Heart left ventricle (tissue), 16 donors: ENCODE measurements at regions not wholly inside any gene's neighbourhood (a gene's known extent, or its start where the extent isn't known, plus 50 kb on each side); places are given as distances from the start of the nearest gene placed in this dataset.

ENCODE experiments used
- ATAC-seq, 4 donors: fragments of 200-7000 bp; cut with Tn5 transposase; one replicate each; pipeline ENCODE4 v1.9.1; 2020 to 2022; ENCODE audit warnings: moderate library complexity in 4 of 4, mild to moderate bottlenecking in 3 of 4, moderate number of reproducible peaks in 1 of 4
- DNase-seq, 5 donors: peaks; one replicate each; pipeline ENCODE4 v3.0.0-alpha.2; 2020
- H3K27ac ChIP-seq, 12 donors: fragments of 200-600 bp; sonication (generic) in 4 of 12; one replicate each; pipeline versions ENCODE4 v1.5.0 to v1.8.0; 2016 to 2022; ENCODE audit warnings: mild to moderate bottlenecking in 2 of 12
- H3K27me3 ChIP-seq, 9 donors: fragments of 200-600 bp; sonication (generic) in 2 of 9; one replicate each; pipeline versions ENCODE4 v1.5.1 to v1.8.0; 2016 to 2022; ENCODE audit warnings: mild to moderate bottlenecking in 3 of 9
- H3K36me3 ChIP-seq, 9 donors: fragments of 200-600 bp; sonication (generic) in 2 of 9; one replicate each; pipeline versions ENCODE4 v1.5.0 to v1.8.0; 2018 to 2022; ENCODE audit warnings: mild to moderate bottlenecking in 2 of 9
- H3K4me1 ChIP-seq, 12 donors: fragments of 200-600 bp; sonication (generic) in 4 of 12; one replicate each; pipeline versions ENCODE4 v1.5.0 to v1.8.0; 2016 to 2022; ENCODE audit warnings: mild to moderate bottlenecking in 3 of 12
- H3K4me3 ChIP-seq, 12 donors: fragments of 200-600 bp; sonication (generic) in 4 of 12; one replicate each; pipeline versions ENCODE4 v1.5.0 to v1.8.0; 2017 to 2022; ENCODE audit warnings: mild to moderate bottlenecking in 9 of 12, moderate library complexity in 4 of 12
- H3K9me3 ChIP-seq, 12 donors: fragments of 200-600 bp; sonication (generic) in 4 of 12; one replicate each; pipeline versions ENCODE4 v1.5.0 to v1.8.0; 2016 to 2022; ENCODE audit warnings: mild to moderate bottlenecking in 1 of 12
- CTCF ChIP-seq, 12 donors: fragments of 200-600 bp; sonication (generic) in 4 of 12; IDR thresholded peaks; one replicate each; pipeline versions ENCODE4 v1.5.0 to v1.8.0; 2018 to 2022; ENCODE audit warnings: antibody characterized with exemption in 12 of 12, mild to moderate bottlenecking in 5 of 12
- POLR2A ChIP-seq, 2 donors: fragments of 450-650 bp; IDR thresholded peaks; one replicate each; pipeline ENCODE4 v1.6.1; 2017; ENCODE audit warnings: antibody characterized with exemption in 2 of 2, mild to moderate bottlenecking in 2 of 2, moderate library complexity in 2 of 2
- WGBS, 4 donors: extraction: QIAGEN DNeasy Blood & Tissue Kit in 2 of 4; methylation state at CpG; one replicate each; pipeline versions ENCODE4 v1.1.5 to v1.1.7; 2013 to 2018; 5-methylcytosine and 5-hydroxymethylcytosine counted together
- intact Hi-C, 10 donors: fragments of 100-400 bp; cut with DNase I; formaldehyde crosslinking; loops; one replicate each; pipeline versions ENCODE4 v1.11.1 to v1.14.2; 2022
- donor health status: ischemic (EF 13 %, LVEDD 7.1; RV severe dilation, severe dysfunction).
- donor health status: healthy with polysubstance abuse.
- donor health status: DM: no; HTN: yes; CAD: no.
- donor health status: DM: no; HTN: no; CAD: no.
- donor health status: ischemic (EF 25% LVEDD 6.9; RV normal size, moderate dysfunction).
- donor health status: ischemic (EF 25% LVEDD 5.7; RV mildly dilated, moderate dysfunction).
- donor health status: healthy.
- donor health status: DM: yes; HTN: yes; CAD: no.
- donor health status: ischemic (EF 35%, LVEDD 5.7; RV mildly dilated, moderate dysfunction).
- donor health status: nonischemic (EF 11% LVEDD 7.7; RV severe dilation, severe dysfunction).
- donor health status: DM: yes; HTN: yes; CAD: no.
- donor health status: PGD.
- donor health status: ischemic (EF 29% LVEDD 5.4; RV normal size, mild dysfunction).
- donor health status: nonischemic (EF 23%, LVEDD 6.1; RV moderate dilation, normal function).

DNA sequence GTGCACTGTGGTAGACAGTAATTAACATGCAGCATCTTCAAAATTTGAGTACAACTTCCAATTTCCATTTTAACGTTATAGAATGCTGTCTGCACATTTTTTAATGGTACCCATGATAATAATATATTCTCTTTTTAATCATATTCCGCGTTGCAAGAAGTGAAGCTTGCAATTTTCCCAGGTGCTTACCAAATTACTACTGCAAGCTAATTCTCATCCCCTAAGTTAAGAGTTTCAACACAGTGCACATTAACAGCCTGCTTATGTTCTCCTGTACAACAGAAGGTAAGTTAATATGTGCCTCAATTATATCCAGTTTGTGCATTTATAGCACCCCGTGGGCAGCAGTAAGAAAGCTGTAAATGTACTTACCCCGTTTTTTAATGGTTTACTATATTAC, 132.9 kb downstream of the CBLN2 start:
- DNase-seq (no peak), ATAC-seq (no peak)
- intact Hi-C loops = no loop called here
- Histone ChIP-seq H3K27ac (no peak overlapping the region), H3K4me3 (no peak overlapping the region), H3K9me3 (peaks cover 0 to 6% (median 0%) of the 10 kb centered on the region in 12 donors), H3K4me1 (no peaks in the 10 kb centered on the region), H3K36me3 (no peaks in the 10 kb centered on the region), H3K27me3 (no peaks in the 10 kb centered on the region)
- TF ChIP-seq CTCF (IDR thresholded peaks at IDR 0.05) (no peak), POLR2A (IDR thresholded peaks at IDR 0.05) (no peak)
- 55 to 74% (median 68%) methylated on average over 5 of the region's 5 CpGs for WGBS, 4 donors

- H3K4me3 ChIP-seq = no peak overlapping the region
- intact Hi-C loops = no loop called here
- 58 to 78% (median 69%) methylated on average over 1 of the region's 1 CpG for WGBS, 4 donors
- H3K9me3 ChIP-seq = peaks cover 0 to 6% (median 0%) of the 10 kb centered on the region in 12 donors
- H3K27ac ChIP-seq = no peak overlapping the region
- no peak for DNase-seq
- no peaks in the 10 kb centered on the region for H3K4me1 ChIP-seq
- ATAC-seq = no peak
- H3K36me3 ChIP-seq = no peaks in the 10 kb centered on the region
- TF ChIP-seq POLR2A (IDR thresholded peaks at IDR 0.05) = no peak
- no peak for TF ChIP-seq CTCF (IDR thresholded peaks at IDR 0.05)
- H3K27me3 ChIP-seq = no peaks in the 10 kb centered on the region
These were observed 133.7 kb downstream of the CBLN2 start for GRCh38 chr18:72410399-72410798.

DNA sequence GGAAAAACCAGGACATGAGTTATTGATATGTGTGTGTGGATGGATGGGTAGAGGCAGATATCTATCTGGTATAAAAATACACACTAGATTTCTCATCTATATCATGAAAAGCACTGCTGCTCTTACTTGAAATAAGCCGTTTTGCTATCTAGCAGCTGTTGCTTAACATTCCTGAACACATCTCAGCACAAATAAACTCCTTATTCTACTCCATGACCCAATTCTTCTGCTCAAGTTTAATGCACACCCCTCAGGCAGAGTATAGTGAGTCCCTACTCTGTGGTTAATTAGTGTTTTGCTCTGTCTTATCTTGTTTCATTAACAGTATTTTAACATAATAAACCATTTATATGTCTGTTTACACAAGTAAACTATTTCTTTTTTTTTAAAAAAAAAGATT, 134.2 kb downstream of the CBLN2 start:
- H3K4me1 ChIP-seq = no peaks in the 10 kb centered on the region
- H3K27ac ChIP-seq = no peak overlapping the region
- no peak for DNase-seq
- H3K9me3 ChIP-seq = peaks cover 0 to 6% (median 0%) of the 10 kb centered on the region in 12 donors
- H3K36me3 ChIP-seq = no peaks in the 10 kb centered on the region
- ATAC-seq = no peak
- intact Hi-C loops = no loop called here
- 17 to 31% (median 23%) methylated on average over 1 of the region's 1 CpG for WGBS, 4 donors
- H3K4me3 ChIP-seq = no peak overlapping the region
- no peak for TF ChIP-seq CTCF (IDR thresholded peaks at IDR 0.05)
- H3K27me3 ChIP-seq = no peaks in the 10 kb centered on the region

GRCh38 chr18:72407048-72407447, 137.1 kb downstream of the CBLN2 start:
- Histone ChIP-seq H3K27me3 (no peaks in the 10 kb centered on the region), H3K36me3 (no peaks in the 10 kb centered on the region), H3K4me3 (no peak overlapping the region), H3K4me1 (no peaks in the 10 kb centered on the region), H3K9me3 (peaks cover 0 to 15% (median 3%) of the 10 kb centered on the region in 12 donors), H3K27ac (no peak overlapping the region)
- no peak for ATAC-seq
- no peak for DNase-seq
- WGBS, 4 donors = 82 to 86% (median 83%) methylated on average over 2 of the region's 2 CpGs
- intact Hi-C loops = no loop called here
- TF ChIP-seq CTCF (IDR thresholded peaks at IDR 0.05) (no peak), POLR2A (IDR thresholded peaks at IDR 0.05) (no peak)
